GM20431 (cell line): ENCODE measurements at regions not wholly inside any gene's neighbourhood (a gene's known extent, or its start where the extent isn't known, plus 50 kb on each side); places are given as distances from the start of the nearest gene placed in this dataset.

Source experiments
- in situ Hi-C: fragments of 300-500 bp; cut with MseI, MboI; formaldehyde crosslinking; loops from one replicate; pipeline ENCODE4 v1.15.0; 2020; ENCODE audit warnings: low sequenced_read_pairs; ENCODE audit not compliant: unreplicated experiment

DNA sequence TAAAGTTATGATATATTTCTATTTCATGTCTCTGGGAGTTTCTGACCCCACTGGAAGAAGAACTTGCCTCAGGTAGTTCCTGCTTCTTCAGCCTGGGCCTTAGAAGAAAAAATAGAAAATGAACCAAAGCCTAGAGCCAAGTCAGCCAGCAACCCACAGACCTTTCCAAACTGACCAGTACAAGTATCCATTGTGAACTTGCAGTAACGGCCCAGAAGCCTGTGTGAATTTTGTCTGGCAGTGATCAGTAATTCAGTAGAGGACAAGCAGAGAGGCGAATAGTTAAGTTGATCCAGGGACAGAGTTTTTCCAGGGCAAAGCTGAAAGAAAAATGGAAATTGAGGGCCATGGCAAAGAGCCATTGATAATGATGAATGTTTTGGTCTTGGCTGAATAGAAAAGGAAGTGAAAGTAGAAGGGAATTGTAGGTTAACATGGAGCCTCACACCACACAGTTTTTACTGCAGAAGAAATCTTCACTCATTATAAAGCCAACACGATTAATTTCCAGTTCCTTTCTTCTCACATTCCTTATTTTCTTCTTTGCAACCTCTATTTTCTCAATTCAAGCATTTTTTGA lies 311.8 kb downstream of the BTG1 start:
- in situ Hi-C loops = no loop called here

DNA sequence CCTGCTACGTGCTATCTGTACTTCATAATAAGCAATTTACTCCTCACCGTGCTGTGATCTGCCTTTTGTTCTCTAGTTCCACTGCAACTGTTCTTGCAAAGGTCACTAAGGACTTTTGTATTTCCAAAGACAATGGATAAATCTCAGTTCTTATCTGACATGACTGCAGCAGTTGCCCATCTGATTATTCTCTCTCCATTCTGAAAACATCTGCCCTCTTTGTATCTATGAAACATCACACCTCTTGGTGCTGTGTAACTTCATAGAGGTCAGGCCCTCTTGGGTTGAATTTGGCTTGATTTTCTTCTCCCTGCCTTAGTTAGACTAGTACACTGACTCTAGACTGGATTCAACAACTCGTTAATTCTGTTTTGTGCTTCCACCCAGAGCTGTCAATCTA lies 319.6 kb downstream of the BTG1 start:
- in situ Hi-C loops = no loop called here

GRCh38 chr12:91824991-91825390 lies 320.7 kb downstream of the BTG1 start:
- in situ Hi-C loops = loop anchor here (25.0 kb wide), 2 partner anchors 312 to 762 kb away; partner anchors contain the start of gene BTG1

DNA sequence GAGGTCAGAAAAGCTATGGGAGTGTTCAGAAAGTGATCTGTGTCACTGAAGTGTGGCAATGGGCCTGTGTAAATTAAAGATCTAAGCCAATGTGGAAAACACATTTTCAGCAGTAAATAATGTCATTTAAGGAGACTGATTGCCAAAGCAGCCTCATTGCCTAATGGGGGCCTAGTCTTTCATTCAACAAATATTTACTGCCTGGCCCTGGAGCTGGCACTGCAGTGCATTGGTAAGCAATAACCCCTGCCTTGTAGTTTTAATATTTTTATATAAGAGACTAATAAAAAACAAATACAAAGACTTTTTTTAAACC lies 326.6 kb downstream of the BTG1 start:
- in situ Hi-C loops = loop anchor here (25.0 kb wide), 2 partner anchors 318 to 768 kb away; partner anchors contain the start of gene BTG1

- in situ Hi-C loops = loop anchor here (25.0 kb wide), 2 partner anchors 319 to 769 kb away; partner anchors contain the start of gene BTG1
Observed at GRCh38 chr12:91818227-91819131, 327.2 kb downstream of the BTG1 start.

GRCh38 chr12:91817517-91817916 lies 328.1 kb downstream of the BTG1 start:
- in situ Hi-C loops = loop anchor here (25.0 kb wide), 2 partner anchors 320 to 770 kb away; partner anchors contain the start of gene BTG1

- in situ Hi-C loops = loop anchor here (25.0 kb wide), 2 partner anchors 324 to 774 kb away; partner anchors contain the start of gene BTG1
Observed at GRCh38 chr12:91813701-91814100, 331.9 kb downstream of the BTG1 start.

GRCh38 chr12:91811481-91812287 lies 334.0 kb downstream of the BTG1 start:
- in situ Hi-C loops = loop anchor here (25.0 kb wide), 2 partner anchors 326 to 776 kb away; partner anchors contain the start of gene BTG1

DNA sequence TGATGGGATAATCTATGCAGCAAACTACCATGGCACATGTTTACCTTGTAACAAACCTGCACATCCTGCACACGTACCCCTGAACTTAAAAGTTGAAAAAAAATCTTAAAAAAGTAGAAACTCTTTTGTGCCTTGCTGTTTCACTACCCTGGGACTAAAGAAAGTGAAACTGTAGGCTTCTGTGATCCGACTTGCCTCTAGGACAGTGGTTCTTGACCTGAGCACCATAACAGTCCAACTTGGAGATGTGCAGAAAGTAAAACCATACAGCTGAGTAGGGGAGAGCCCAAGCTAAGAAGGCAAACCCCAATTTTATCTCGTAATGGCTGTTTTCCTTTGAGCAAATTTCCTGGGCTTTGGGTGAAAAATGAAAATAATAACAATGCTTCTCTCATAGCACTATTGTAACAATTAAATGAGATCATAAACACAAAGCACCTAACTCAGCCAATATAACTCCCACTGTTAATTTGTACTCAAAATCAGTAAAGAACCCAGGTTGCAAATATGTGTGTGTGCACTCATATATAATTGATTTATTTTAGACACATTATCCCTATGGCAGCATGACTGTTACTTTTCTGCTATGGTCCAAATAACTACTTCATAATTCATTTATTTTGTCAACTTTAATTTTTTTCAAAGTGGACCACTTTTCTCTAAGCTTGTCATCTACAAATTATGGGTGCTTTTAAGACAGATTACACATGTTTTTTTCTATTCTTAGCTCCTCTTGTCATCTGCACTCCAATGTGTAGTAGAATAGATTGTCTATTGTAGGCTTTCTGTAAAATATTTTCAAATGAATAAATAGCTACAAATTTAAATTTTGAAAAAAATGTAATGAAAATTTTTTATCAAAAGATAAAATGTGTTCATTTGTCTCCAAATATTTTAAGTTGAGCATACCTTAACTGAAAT lies 334.9 kb downstream of the BTG1 start:
- in situ Hi-C loops = loop anchor here (25.0 kb wide), 2 partner anchors 327 to 777 kb away; partner anchors contain the start of gene BTG1

GRCh38 chr12:91810077-91810476 lies 335.6 kb downstream of the BTG1 start:
- in situ Hi-C loops = loop anchor here (25.0 kb wide), 2 partner anchors 327 to 777 kb away; partner anchors contain the start of gene BTG1

GRCh38 chr12:91805031-91805430 lies 340.6 kb downstream of the BTG1 start:
- in situ Hi-C loops = loop anchor here (25.0 kb wide), 2 partner anchors 332 to 782 kb away; partner anchors contain the start of gene BTG1

GRCh38 chr12:91804533-91804932 lies 341.1 kb downstream of the BTG1 start:
- in situ Hi-C loops = loop anchor here (25.0 kb wide), 2 partner anchors 333 to 783 kb away; partner anchors contain the start of gene BTG1

GRCh38 chr12:91801048-91801447 lies 344.6 kb downstream of the BTG1 start:
- in situ Hi-C loops = loop anchor here (25.0 kb wide), 2 partner anchors 336 to 786 kb away; partner anchors contain the start of gene BTG1

GRCh38 chr12:91793676-91794075 lies 352.0 kb downstream of the BTG1 start:
- in situ Hi-C loops = no loop called here

DNA sequence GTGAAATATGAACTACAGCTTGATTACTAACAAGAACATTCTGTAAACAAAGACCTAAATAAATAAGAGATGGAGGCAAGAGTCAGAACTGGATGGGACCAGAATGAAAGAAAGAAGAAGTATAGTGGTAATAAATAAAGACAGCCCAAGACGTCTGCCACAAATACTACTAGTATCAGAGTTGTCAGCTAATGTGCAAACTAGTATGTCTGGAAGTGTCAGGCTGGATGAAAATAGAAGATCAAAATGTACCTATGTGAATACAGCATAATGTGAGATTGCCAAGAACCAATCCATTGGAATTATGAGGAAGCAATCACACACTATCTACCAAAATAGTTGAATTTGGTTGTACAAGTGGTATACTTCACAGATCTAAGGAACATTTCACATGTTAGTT lies 353.0 kb downstream of the BTG1 start:
- in situ Hi-C loops = no loop called here

- in situ Hi-C loops = no loop called here
Observed at GRCh38 chr12:91786499-91787272, 359.0 kb downstream of the BTG1 start.

- in situ Hi-C loops = no loop called here
Observed at GRCh38 chr12:91785655-91786498, 359.8 kb downstream of the BTG1 start.
